Body of pancreas (tissue), 4 donors: ENCODE measurements at regions not wholly inside any gene's neighbourhood (a gene's known extent, or its start where the extent isn't known, plus 50 kb on each side); places are given as distances from the start of the nearest gene placed in this dataset.

Experiments used
- POLR2A ChIP-seq, 3 donors: fragments of 450-650 bp; IDR thresholded peaks; one replicate each; pipeline ENCODE4 v1.6.1; 2016; ENCODE audit warnings: antibody characterized with exemption in 3 of 3, mild to moderate bottlenecking in 2 of 3
- TF ChIP-seq, protein P1 (sequence below), 7 experiments: fragments of 450-650 bp in 4 of 7; fragments of 200-600 bp in 3 of 7; sonication (generic) in 3 of 7; IDR thresholded peaks; one replicate each; pipeline ENCODE4 v1.5.1; 2016 to 2019; ENCODE audit warnings: antibody characterized with exemption in 7 of 7

DNA sequence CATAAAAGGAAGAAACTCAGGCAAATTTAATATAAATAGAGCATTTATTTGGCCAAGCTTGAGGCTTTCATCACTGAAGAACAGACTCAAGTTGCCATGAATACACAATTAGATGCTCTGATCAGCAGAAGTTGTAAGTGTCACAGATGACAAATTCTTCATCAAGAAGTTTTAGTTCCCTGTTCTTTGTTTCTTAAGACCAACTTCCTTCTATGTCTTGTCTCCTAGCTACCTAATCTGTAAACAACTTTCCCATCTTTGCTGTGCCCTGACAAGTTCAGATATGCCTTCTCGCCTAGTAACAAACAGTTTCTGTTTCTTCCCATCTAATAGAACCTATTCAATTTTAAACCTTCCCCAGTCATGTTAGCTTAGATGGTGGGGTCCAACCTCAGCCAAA is 353.4 kb upstream of the HSFY2 start:
- TF ChIP-seq POLR2A (IDR thresholded peaks at IDR 0.05), result no peak
- TF ChIP-seq, protein P1, sequence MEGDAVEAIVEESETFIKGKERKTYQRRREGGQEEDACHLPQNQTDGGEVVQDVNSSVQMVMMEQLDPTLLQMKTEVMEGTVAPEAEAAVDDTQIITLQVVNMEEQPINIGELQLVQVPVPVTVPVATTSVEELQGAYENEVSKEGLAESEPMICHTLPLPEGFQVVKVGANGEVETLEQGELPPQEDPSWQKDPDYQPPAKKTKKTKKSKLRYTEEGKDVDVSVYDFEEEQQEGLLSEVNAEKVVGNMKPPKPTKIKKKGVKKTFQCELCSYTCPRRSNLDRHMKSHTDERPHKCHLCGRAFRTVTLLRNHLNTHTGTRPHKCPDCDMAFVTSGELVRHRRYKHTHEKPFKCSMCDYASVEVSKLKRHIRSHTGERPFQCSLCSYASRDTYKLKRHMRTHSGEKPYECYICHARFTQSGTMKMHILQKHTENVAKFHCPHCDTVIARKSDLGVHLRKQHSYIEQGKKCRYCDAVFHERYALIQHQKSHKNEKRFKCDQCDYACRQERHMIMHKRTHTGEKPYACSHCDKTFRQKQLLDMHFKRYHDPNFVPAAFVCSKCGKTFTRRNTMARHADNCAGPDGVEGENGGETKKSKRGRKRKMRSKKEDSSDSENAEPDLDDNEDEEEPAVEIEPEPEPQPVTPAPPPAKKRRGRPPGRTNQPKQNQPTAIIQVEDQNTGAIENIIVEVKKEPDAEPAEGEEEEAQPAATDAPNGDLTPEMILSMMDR (IDR thresholded peaks at IDR 0.05), result no peak
